ENCODE measurements at regions not wholly inside any gene's neighbourhood (a gene's known extent, or its start where the extent isn't known, plus 50 kb on each side); places are given as distances from the start of the nearest gene placed in this dataset.
A peak's percentile ranks its signal among the peaks of the same experiment; 100 is the strongest.

DNA sequence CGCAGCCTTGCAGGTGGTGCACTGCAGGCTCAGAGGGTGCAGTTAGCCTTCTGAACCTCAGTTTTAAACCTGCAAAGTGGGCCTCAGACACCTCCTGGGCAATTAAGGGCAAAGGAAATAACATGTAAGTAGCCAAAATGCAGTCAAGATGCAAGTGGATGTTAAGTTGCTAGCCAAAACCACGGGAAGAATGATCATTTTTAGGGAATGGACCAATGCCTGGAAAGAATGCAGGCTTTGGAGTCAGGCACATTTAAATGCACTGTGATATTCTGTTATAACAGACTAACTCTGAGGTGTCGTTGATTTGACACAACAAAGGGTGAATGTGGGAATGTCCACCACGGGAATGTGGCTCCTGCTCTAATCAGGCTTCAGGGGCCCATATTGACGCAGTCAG, 57.9 kb upstream of the PTGFRN start:
- no peak for DNase-seq
- Histone ChIP-seq H3K36me3 (no peaks in the 10 kb centered on the region), H3K4me3 (no peak overlapping the region), H3K4me1 (peaks cover 5 to 33% (median 13%) of the 10 kb centered on the region in 3 donors), H3K9me3 (no peaks in the 10 kb centered on the region), H3K27ac (no peak overlapping the region), H3K27me3 (no peaks in the 10 kb centered on the region)
- no peak for TF ChIP-seq POLR2A (IDR thresholded peaks at IDR 0.05)
- TF ChIP-seq, protein P1, sequence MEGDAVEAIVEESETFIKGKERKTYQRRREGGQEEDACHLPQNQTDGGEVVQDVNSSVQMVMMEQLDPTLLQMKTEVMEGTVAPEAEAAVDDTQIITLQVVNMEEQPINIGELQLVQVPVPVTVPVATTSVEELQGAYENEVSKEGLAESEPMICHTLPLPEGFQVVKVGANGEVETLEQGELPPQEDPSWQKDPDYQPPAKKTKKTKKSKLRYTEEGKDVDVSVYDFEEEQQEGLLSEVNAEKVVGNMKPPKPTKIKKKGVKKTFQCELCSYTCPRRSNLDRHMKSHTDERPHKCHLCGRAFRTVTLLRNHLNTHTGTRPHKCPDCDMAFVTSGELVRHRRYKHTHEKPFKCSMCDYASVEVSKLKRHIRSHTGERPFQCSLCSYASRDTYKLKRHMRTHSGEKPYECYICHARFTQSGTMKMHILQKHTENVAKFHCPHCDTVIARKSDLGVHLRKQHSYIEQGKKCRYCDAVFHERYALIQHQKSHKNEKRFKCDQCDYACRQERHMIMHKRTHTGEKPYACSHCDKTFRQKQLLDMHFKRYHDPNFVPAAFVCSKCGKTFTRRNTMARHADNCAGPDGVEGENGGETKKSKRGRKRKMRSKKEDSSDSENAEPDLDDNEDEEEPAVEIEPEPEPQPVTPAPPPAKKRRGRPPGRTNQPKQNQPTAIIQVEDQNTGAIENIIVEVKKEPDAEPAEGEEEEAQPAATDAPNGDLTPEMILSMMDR (IDR thresholded peaks at IDR 0.05) = no peak
- intact Hi-C loops (cut with DNase I) = loop anchor here (10.0 kb wide), 1 partner anchor 203 kb away; no protein-coding TSS in a partner anchor
- WGBS, 2 donors = 81 to 86% methylated on average over 5 of the region's 5 CpGs

DNA sequence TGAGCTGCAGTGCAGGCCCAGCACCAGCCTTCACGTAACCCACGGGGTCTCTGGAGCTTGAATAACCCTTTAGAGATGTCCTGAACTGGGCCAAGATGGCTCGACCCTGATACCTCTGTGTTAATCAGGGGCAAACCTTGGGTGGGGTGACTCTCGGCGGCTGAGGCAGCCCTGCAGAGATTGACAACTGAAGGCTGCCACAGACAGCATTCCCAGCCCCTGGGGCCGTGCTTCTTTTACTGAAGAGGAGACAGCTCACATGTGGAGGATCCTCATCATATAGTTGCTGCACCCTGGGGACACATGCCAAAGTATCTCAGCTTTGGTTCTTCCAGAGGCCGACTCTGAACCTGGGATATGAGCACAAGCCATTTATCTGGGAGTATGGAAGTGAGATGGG, 57.3 kb upstream of the PTGFRN start:
- no peak overlapping the region for H3K4me3 ChIP-seq
- TF ChIP-seq, protein P1 (IDR thresholded peaks at IDR 0.05) = no peak
- no peak for TF ChIP-seq POLR2A (IDR thresholded peaks at IDR 0.05)
- peaks cover 5 to 33% (median 13%) of the 10 kb centered on the region in 3 donors for H3K4me1 ChIP-seq
- WGBS, 2 donors = 73 to 75% methylated on average over 3 to 5 of the region's 7 CpGs
- H3K27me3 ChIP-seq = no peaks in the 10 kb centered on the region
- H3K27ac ChIP-seq = no peak overlapping the region
- intact Hi-C loops (cut with DNase I) = loop anchor here (10.0 kb wide), 1 partner anchor 202 kb away; no protein-coding TSS in a partner anchor
- no peaks in the 10 kb centered on the region for H3K36me3 ChIP-seq
- no peaks in the 10 kb centered on the region for H3K9me3 ChIP-seq
- DNase-seq = no peak

DNA sequence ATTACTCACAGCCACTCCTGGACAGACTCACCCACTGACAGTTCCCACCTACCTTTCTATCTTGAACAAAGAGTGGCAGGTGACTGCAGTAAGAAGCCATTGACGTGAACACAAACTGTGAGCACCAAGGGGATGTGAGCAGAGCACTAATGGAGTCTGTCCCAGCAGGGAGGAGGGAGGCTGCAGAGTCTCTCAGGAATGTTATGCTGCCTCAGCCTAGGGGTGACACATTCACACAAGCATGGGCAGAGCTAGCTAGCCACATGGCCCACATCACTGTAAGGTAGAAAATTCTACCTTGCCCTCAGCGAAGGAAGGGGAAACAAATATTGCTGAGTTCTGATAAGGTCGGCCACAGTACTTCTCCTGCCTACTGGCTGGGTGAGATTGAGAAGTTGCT, 56.8 kb upstream of the PTGFRN start:
- DNase-seq = no peak
- no peaks in the 10 kb centered on the region for H3K27me3 ChIP-seq
- WGBS, 2 donors = 72 to 82% methylated on average over 2 to 3 of the region's 3 CpGs
- H3K27ac ChIP-seq = no peak overlapping the region
- H3K4me1 ChIP-seq = peaks cover 5 to 33% (median 13%) of the 10 kb centered on the region in 3 donors
- H3K36me3 ChIP-seq = no peaks in the 10 kb centered on the region
- no peaks in the 10 kb centered on the region for H3K9me3 ChIP-seq
- H3K4me3 ChIP-seq = no peak overlapping the region
- intact Hi-C loops (cut with DNase I) = loop anchor here (10.0 kb wide), 1 partner anchor 202 kb away; no protein-coding TSS in a partner anchor
- TF ChIP-seq POLR2A (IDR thresholded peaks at IDR 0.05) = no peak
- TF ChIP-seq, protein P1 (IDR thresholded peaks at IDR 0.05) = no peak

DNA sequence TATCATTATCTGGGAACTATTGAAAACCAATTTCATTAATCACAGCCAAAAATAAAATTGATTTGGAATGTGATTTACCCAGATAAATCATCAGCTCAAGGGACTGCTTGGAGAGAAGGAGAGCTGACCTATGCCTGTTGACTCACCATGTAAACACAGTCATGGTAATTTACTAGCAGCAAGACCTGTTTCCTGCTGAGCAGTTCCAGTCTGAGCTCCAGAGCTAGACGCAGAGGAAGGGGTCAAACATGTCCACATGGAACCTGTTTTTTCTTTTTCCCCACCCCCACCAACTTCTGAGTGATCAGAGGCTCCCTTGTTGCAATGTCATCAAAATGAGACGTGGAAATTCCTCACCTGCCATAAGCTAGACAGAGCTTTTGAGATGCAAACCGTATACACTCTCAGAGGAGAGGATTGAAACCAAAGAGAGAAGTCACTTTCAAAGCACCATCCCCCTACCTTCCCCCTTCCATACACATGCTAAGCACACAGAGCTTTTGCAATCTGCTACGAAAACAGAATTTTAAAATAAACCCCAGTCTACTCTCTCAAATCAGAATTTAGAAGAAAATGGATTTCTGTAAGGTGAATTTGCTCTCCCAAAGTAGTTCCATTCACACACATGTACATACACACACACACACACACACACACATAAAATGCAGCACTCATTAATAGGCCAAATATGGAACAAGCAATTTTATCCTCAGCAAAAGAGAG, 55.9 kb upstream of the PTGFRN start:
- Histone ChIP-seq H3K36me3 (no peaks in the 10 kb centered on the region), H3K27me3 (no peaks in the 10 kb centered on the region), H3K9me3 (no peaks in the 10 kb centered on the region), H3K4me1 (peaks cover 5 to 38% (median 13%) of the 10 kb centered on the region in 3 donors), H3K27ac (peak overlapping the region in 1 of 4 donors; percentile 10), H3K4me3 (no peak overlapping the region)
- TF ChIP-seq, protein P1 (IDR thresholded peaks at IDR 0.05) = peak in 1 of 6 experiments; percentile 5
- no peak for TF ChIP-seq POLR2A (IDR thresholded peaks at IDR 0.05)
- no peak for DNase-seq
- intact Hi-C loops (cut with DNase I) = loop anchor here (10.0 kb wide), 1 partner anchor 201 kb away; no protein-coding TSS in a partner anchor
- WGBS, 2 donors = 29 to 42% methylated on average over 4 of the region's 4 CpGs

DNA sequence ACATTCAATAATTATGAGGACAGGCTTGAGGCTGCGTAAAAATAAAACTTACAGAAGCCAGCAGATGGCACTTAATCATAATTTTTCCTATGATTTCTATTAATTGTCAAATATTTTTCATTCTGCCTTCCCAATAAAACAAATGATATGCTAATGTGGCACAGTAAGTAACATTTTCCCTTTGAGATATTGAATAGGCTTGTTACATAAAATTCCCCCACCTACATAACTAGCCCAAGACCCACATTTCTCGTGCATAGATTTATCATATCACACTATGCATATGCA, 55.4 kb upstream of the PTGFRN start:
- no peak overlapping the region for H3K4me3 ChIP-seq
- DNase-seq = no peak
- H3K4me1 ChIP-seq = peaks cover 5 to 42% (median 13%) of the 10 kb centered on the region in 3 donors
- peak overlapping the region in 1 of 4 donors; percentile 10 for H3K27ac ChIP-seq
- H3K27me3 ChIP-seq = no peaks in the 10 kb centered on the region
- intact Hi-C loops (cut with DNase I) = loop anchor here (10.0 kb wide), 1 partner anchor 200 kb away; no protein-coding TSS in a partner anchor
- WGBS, 2 donors = 57 to 60% methylated on average over 2 of the region's 2 CpGs
- no peaks in the 10 kb centered on the region for H3K36me3 ChIP-seq
- no peaks in the 10 kb centered on the region for H3K9me3 ChIP-seq
- TF ChIP-seq, protein P1 (IDR thresholded peaks at IDR 0.05) = peak in 2 of 6 experiments; percentile 11 to 39
- no peak for TF ChIP-seq POLR2A (IDR thresholded peaks at IDR 0.05)

Measured in esophagus squamous epithelium (tissue), 5 donors.